Fibroblast of lung (primary cell): ENCODE measurements at regions not wholly inside any gene's neighbourhood (a gene's known extent, or its start where the extent isn't known, plus 50 kb on each side); places are given as distances from the start of the nearest gene placed in this dataset.
"Not testable (repeated sequence)": the region's sequence is repeated elsewhere in the genome, so short reads cannot be mapped to it uniquely, and the experiment has no call there.

ENCODE experiments used
- DNase-seq, 2 donors: peaks; one replicate each; pipeline versions ENCODE4 v3.0.0 to v3.0.0-alpha.2; 2010; ENCODE audit warnings: low read depth in 2 of 2
- H2AFZ ChIP-seq: 2 replicates; pipeline ENCODE4 v1.5.1; 2012; ENCODE audit warnings: low read length, control low read depth, inconsistent platforms
- H3K27ac ChIP-seq: 2 replicates; pipeline ENCODE4 v1.5.1; 2011; ENCODE audit warnings: low read length, control low read depth; ENCODE audit not compliant: insufficient read depth
- H3K27me3 ChIP-seq: 2 replicates; pipeline ENCODE4 v1.5.1; 2011; ENCODE audit warnings: mild to moderate bottlenecking, low read length; ENCODE audit not compliant: control insufficient read depth, insufficient read depth
- H3K36me3 ChIP-seq: 2 replicates; pipeline ENCODE4 v1.5.1; 2011; ENCODE audit warnings: low read length; ENCODE audit not compliant: control insufficient read depth, insufficient read depth
- H3K4me1 ChIP-seq: 2 replicates; pipeline ENCODE4 v1.5.1; 2011; ENCODE audit warnings: low read length; ENCODE audit not compliant: control insufficient read depth, insufficient read depth; ENCODE audit errors: extremely low read depth
- H3K4me2 ChIP-seq: 2 replicates; pipeline ENCODE4 v1.5.1; 2011; ENCODE audit warnings: low read length, control low read depth; ENCODE audit not compliant: insufficient read depth; ENCODE audit errors: extremely low read depth
- H3K4me3 ChIP-seq, 4 experiments: fragments of 200-600 bp in 1 of 4; sonication (generic) in 1 of 4; replicated peaks in 1 of 4; 2 replicates each; pipeline ENCODE4 v1.5.1; 2011 to 2016; ENCODE audit warnings: low read length in 4 of 4, low read depth in 3 of 4, mild to moderate bottlenecking in 3 of 4, control low read depth in 2 of 4, inconsistent platforms in 1 of 4, mixed read lengths in 1 of 4; ENCODE audit not compliant: insufficient read depth in 1 of 4; ENCODE audit errors: control extremely low read depth in 1 of 4
- H3K79me2 ChIP-seq: 2 replicates; pipeline ENCODE4 v1.5.1; 2012; ENCODE audit warnings: mild to moderate bottlenecking, low read length, inconsistent platforms; ENCODE audit not compliant: control insufficient read depth, insufficient read depth
- H3K9ac ChIP-seq: 2 replicates; pipeline ENCODE4 v1.5.1; 2011; ENCODE audit warnings: mild to moderate bottlenecking, low read length, control low read depth; ENCODE audit not compliant: insufficient read depth
- H3K9me3 ChIP-seq: 2 replicates; pipeline ENCODE4 v1.5.1; 2012; ENCODE audit warnings: low read depth, low read length; ENCODE audit not compliant: control insufficient read depth, insufficient read depth
- H4K20me1 ChIP-seq: 2 replicates; pipeline ENCODE4 v1.5.1; 2011; ENCODE audit warnings: low read length; ENCODE audit not compliant: control insufficient read depth, insufficient read depth; ENCODE audit errors: extremely low read depth
- CTCF ChIP-seq, 2 donors: IDR thresholded peaks in 1 of 2; conservative IDR thresholded peaks in 1 of 2; 1 replicate in 1 of 2; 2 replicates in 1 of 2; pipeline ENCODE4 v1.5.1; 2011 to 2012; ENCODE audit warnings: low read length in 2 of 2, control low read depth in 1 of 2, inconsistent platforms in 1 of 2, low read depth in 1 of 2, mild to moderate bottlenecking in 1 of 2
- EZH2 ChIP-seq: IDR thresholded peaks from 2 replicates; pipeline ENCODE4 v1.5.1; 2012; ENCODE audit warnings: low read length, control low read depth, mild to moderate bottlenecking; ENCODE audit errors: missing control alignments

- Histone ChIP-seq H3K4me3 (no peak overlapping the region), H4K20me1 (no peaks in the 10 kb centered on the region), H3K4me1 (no peaks in the 10 kb centered on the region), H3K36me3 (no peaks in the 10 kb centered on the region), H3K79me2 (no peaks in the 10 kb centered on the region), H3K9ac (no peak overlapping the region), H3K9me3 (no peaks in the 10 kb centered on the region), H3K27me3 (no peaks in the 10 kb centered on the region), H3K4me2 (no peak overlapping the region), H3K27ac (no peak overlapping the region), H2AFZ (no peak overlapping the region)
- DNase-seq, result peak in 1 of 2 donors; percentile 6
- TF ChIP-seq CTCF (conservative IDR thresholded peaks at IDR 0.05 in 1 of 2, IDR thresholded peaks at IDR 0.05 in 1 of 2; ENCODE audit: low read depth in 1 of 2, low read length in 2 of 2) (no peak), EZH2 (no peak)
Measured at GRCh38 chr4:64068096-64068495, 341.2 kb downstream of the TECRL start.

GRCh38 chr4:64062991-64063390, 346.3 kb downstream of the TECRL start:
- H2AFZ ChIP-seq, result no peak overlapping the region
- H3K9ac ChIP-seq, result no peak overlapping the region
- no peaks in the 10 kb centered on the region for H3K27me3 ChIP-seq
- no peaks in the 10 kb centered on the region for H3K79me2 ChIP-seq
- no peaks in the 10 kb centered on the region for H3K36me3 ChIP-seq
- DNase-seq, result no peak
- H4K20me1 ChIP-seq, result no peaks in the 10 kb centered on the region
- no peak overlapping the region for H3K4me3 ChIP-seq
- TF ChIP-seq EZH2, result no peak
- H3K4me2 ChIP-seq, result no peak overlapping the region
- no peak overlapping the region for H3K27ac ChIP-seq
- no peaks in the 10 kb centered on the region for H3K4me1 ChIP-seq
- H3K9me3 ChIP-seq, result no peaks in the 10 kb centered on the region

GRCh38 chr4:64037033-64037432, 372.2 kb downstream of the TECRL start:
- H2AFZ ChIP-seq, H3K27me3 ChIP-seq, H3K36me3 ChIP-seq, H4K20me1 ChIP-seq, H3K9me3 ChIP-seq, H3K9ac ChIP-seq, H3K4me1 ChIP-seq, H3K4me3 ChIP-seq, H3K79me2 ChIP-seq, DNase-seq, H3K4me2 ChIP-seq, H3K27ac ChIP-seq: not testable (repeated sequence)

- no peak overlapping the region for H2AFZ ChIP-seq
- TF ChIP-seq EZH2 (no peak), CTCF (conservative IDR thresholded peaks at IDR 0.05 in 1 of 2, IDR thresholded peaks at IDR 0.05 in 1 of 2; ENCODE audit: low read depth in 1 of 2, low read length in 2 of 2) (no peak)
- no peaks in the 10 kb centered on the region for H3K27me3 ChIP-seq
Measured at GRCh38 chr4:64022560-64022959, 386.7 kb downstream of the TECRL start.

More at GRCh38 chr4:64022560-64022959, 386.7 kb downstream of the TECRL start:
- no peak for DNase-seq
- no peak overlapping the region for H3K4me2 ChIP-seq
- H4K20me1 ChIP-seq, result no peaks in the 10 kb centered on the region
- no peak overlapping the region for H3K4me3 ChIP-seq
- no peak overlapping the region for H3K27ac ChIP-seq
- H3K9me3 ChIP-seq, result no peaks in the 10 kb centered on the region
- no peaks in the 10 kb centered on the region for H3K36me3 ChIP-seq
- H3K4me1 ChIP-seq, result no peaks in the 10 kb centered on the region
- H3K9ac ChIP-seq, result no peak overlapping the region
- no peaks in the 10 kb centered on the region for H3K79me2 ChIP-seq
